ENCODE measurements at regions not wholly inside any gene's neighbourhood (a gene's known extent, or its start where the extent isn't known, plus 50 kb on each side); places are given as distances from the start of the nearest gene placed in this dataset.

DNA sequence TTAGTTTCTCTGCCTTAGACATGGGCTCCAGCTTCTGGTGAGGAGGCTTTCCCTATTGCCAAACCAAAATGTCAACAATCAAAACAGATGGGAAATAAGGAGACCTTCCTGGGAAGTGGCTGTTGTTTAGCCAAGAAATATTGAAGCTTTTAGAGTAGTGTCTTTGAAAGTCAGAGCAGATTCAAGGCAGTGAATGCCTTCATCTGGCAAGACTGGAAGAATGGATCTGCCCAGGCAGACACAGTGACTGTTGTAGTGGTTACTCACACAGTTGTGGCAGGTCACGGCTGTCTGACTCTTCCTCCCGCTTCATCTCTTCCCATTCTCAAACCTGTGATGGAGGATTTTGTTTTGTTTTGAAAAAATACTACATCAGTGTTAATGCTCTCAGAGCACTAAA lies 154.1 kb upstream of the ADO start:
- TF ChIP-seq POLR2A (IDR thresholded peaks at IDR 0.05) (no peak), CTCF (IDR thresholded peaks at IDR 0.05) (no peak), POLR2AphosphoS5 (IDR thresholded peaks at IDR 0.05) (no peak)
